ENCODE measurements at regions not wholly inside any gene's neighbourhood (a gene's known extent, or its start where the extent isn't known, plus 50 kb on each side); places are given as distances from the start of the nearest gene placed in this dataset.

GRCh38 chr2:220856486-220856885 lies 715.6 kb downstream of the EPHA4 start:
- Histone ChIP-seq H3K9me3 (ENCODE audit: control insufficient read depth, low read depth, low read length) (no peaks in the 10 kb centered on the region), H4K8ac (replicated peaks; ENCODE audit: insufficient read length, low read depth, low read length) (no peak overlapping the region), H3K18ac (ENCODE audit: insufficient read length, low read depth, low read length) (no peak overlapping the region), H3K27ac (ENCODE audit: insufficient read length, low read depth, low read length) (no peak overlapping the region), H3K14ac (ENCODE audit: insufficient read depth, low read length) (no peak overlapping the region), H2BK5ac (ENCODE audit: insufficient read length, low read length) (no peak overlapping the region), H2AK5ac (ENCODE audit: insufficient read length, low read length) (no peak overlapping the region), H3K23me2 (ENCODE audit: insufficient read length, low read depth, low read length, poor library complexity, severe bottlenecking) (no peaks in the 10 kb centered on the region), H3K79me1 (ENCODE audit: insufficient read depth, low read depth, low read length, poor library complexity, severe bottlenecking) (no peaks in the 10 kb centered on the region), H4K91ac (ENCODE audit: insufficient read length, low read depth, low read length) (no peak overlapping the region), H3K9ac (ENCODE audit: extremely low read depth, insufficient read length, low read length) (no peak overlapping the region), H4K5ac (ENCODE audit: insufficient read length, low read depth, low read length) (no peak overlapping the region), H2BK15ac (ENCODE audit: low read depth, low read length) (no peak overlapping the region), H3K23ac (ENCODE audit: insufficient read length, low read depth, low read length) (no peak overlapping the region), H3K4ac (ENCODE audit: low read depth, low read length) (no peak overlapping the region), H2BK12ac (ENCODE audit: insufficient read length, low read depth, low read length) (no peak overlapping the region), H3K56ac (ENCODE audit: insufficient read length, low read depth, low read length) (no peak overlapping the region), H3K79me2 (ENCODE audit: insufficient read depth, low read length) (no peaks in the 10 kb centered on the region), H2AFZ (ENCODE audit: low read length) (no peak overlapping the region), H2BK120ac (ENCODE audit: low read depth, low read length, poor library complexity, severe bottlenecking) (no peak overlapping the region), H3K4me1 (ENCODE audit: insufficient read depth, low read length) (no peaks in the 10 kb centered on the region; the same call in 1 of the 2 replicates), H3K4me2 (ENCODE audit: insufficient read depth, insufficient read length, low read length) (no peak overlapping the region), H4K20me1 (ENCODE audit: control insufficient read depth, insufficient read depth, insufficient read length) (no peaks in the 10 kb centered on the region), H3K27me3 (ENCODE audit: insufficient read depth, low read length) (no peaks in the 10 kb centered on the region), H2BK20ac (ENCODE audit: low read depth, low read length, poor library complexity, severe bottlenecking) (no peak overlapping the region), H3T11ph (ENCODE audit: low read length) (no peak overlapping the region)
- Mint-ChIP-seq H3K9me3 (no peaks in the 10 kb centered on the region), H3K36me3 (ENCODE audit: insufficient read depth in 1 of 3, low read depth in 3 of 3) (no peaks in the 10 kb centered on the region), H3K27ac (no peak overlapping the region), H3K4me3 (no peak overlapping the region), H3K27me3 (ENCODE audit: low read depth) (no peaks in the 10 kb centered on the region), H3K4me1 (no peaks in the 10 kb centered on the region; a peak in 1 of 4 replicates)
- DNase-seq = no peak
- no peak for TF ChIP-seq CTCF (conservative IDR thresholded peaks at IDR 0.05)
- no CpG with 5 or more reads among the region's 2 CpGs for WGBS (ENCODE audit: extremely low coverage, insufficient read length, low lambda C conversion rate)
